HCT116 (cell line): ENCODE measurements at regions not wholly inside any gene's neighbourhood (a gene's known extent, or its start where the extent isn't known, plus 50 kb on each side); places are given as distances from the start of the nearest gene placed in this dataset.

Experiments used
- ATAC-seq: fragments of 200-7000 bp; cut with Tn5 transposase; 2 replicates; pipeline ENCODE4 v1.9.1; 2020; ENCODE audit warnings: mild to moderate bottlenecking, moderate library complexity
- BruUV-seq: library from RNA; stranded (reverse); fragments of 400-500 nt; replicated peaks from 2 replicates; lab custom pipeline; 2021; lab: Mats Ljungman, UMichigan
- CTCF ChIA-PET: fragments of 300-600 bp; sonication (Branson Sonifier 250); formaldehyde crosslinking; loops from one replicate; lab custom pipeline; 2021; ENCODE audit warnings: antibody characterized with exemption; lab: Charles Lee
- POLR2A ChIA-PET: fragments of 300-600, 350-600 bp; sonication (Branson Sonifier 250); formaldehyde crosslinking; loops from one replicate; lab custom pipeline; 2021; ENCODE audit warnings: antibody characterized with exemption; lab: Charles Lee
- RAD21 ChIA-PET, 2 experiments: fragments of 300-600 bp; sonication (Branson Sonifier 250); formaldehyde crosslinking; loops; one replicate each; lab custom pipeline; 2023; ENCODE audit warnings: low total read pairs in 2 of 2; ENCODE audit not compliant: uncharacterized antibody in 2 of 2, unreplicated experiment in 2 of 2, low non-redundant PET in 1 of 2; lab: Charles Lee
- DNase-seq: peaks from one replicate; pipeline ENCODE4 v3.0.0-alpha.2; 2010; ENCODE audit warnings: low read depth, low spot score
- H2AFZ ChIP-seq: fragments of 200-600 bp; shearing (Covaris generic), sonication (generic); 2 replicates; pipeline ENCODE4 v1.6.1; 2017; ENCODE audit warnings: low read depth, mixed run types, mixed read lengths, antibody characterized with exemption, low read length; ENCODE audit not compliant: poor library complexity, severe bottlenecking
- H3K27ac ChIP-seq: 2 replicates; pipeline ENCODE4 v1.5.1; 2012; ENCODE audit warnings: low read depth, low read length
- H3K27me3 ChIP-seq: fragments of 200-600 bp; sonication (generic); 2 replicates; pipeline ENCODE4 v1.6.1; 2016; ENCODE audit warnings: mixed run types, low read length, mixed read lengths; ENCODE audit not compliant: insufficient read depth
- H3K36me3 ChIP-seq, 2 experiments: fragments of 200-500 bp in 1 of 2; fragments of 200-600 bp in 1 of 2; sonication (Bioruptor generic) in 1 of 2; sonication (generic) in 1 of 2; 2 replicates each; pipeline versions ENCODE4 v1.5.1 to v1.6.1; 2014 to 2016; ENCODE audit warnings: low read length in 2 of 2, inconsistent platforms in 1 of 2, mixed read lengths in 1 of 2, mixed run types in 1 of 2; ENCODE audit not compliant: insufficient read depth in 2 of 2, control insufficient read depth in 1 of 2
- H3K4me1 ChIP-seq, 2 experiments: fragments of 200-600 bp in 1 of 2; sonication (generic) in 1 of 2; 2 replicates each; pipeline versions ENCODE4 v1.5.1 to v1.6.1; 2012 to 2017; ENCODE audit warnings: low read length in 2 of 2, inconsistent platforms in 1 of 2, mild to moderate bottlenecking in 1 of 2, mixed read lengths in 1 of 2, mixed run types in 1 of 2, moderate library complexity in 1 of 2; ENCODE audit not compliant: insufficient read depth in 2 of 2, control insufficient read depth in 1 of 2
- H3K4me2 ChIP-seq: fragments of 200-600 bp; sonication (generic); 2 replicates; pipeline ENCODE4 v1.6.1; 2017; ENCODE audit warnings: mixed run types, low read length, mixed read lengths
- H3K4me3 ChIP-seq, 2 experiments: fragments of 200-600 bp in 1 of 2; sonication (generic) in 1 of 2; replicated peaks in 1 of 2; 2 replicates each; pipeline ENCODE4 v1.5.1; 2011 to 2016; ENCODE audit warnings: low read length in 2 of 2, control low read depth in 1 of 2, low read depth in 1 of 2, mild to moderate bottlenecking in 1 of 2, mixed read lengths in 1 of 2, mixed run types in 1 of 2
- H3K79me2 ChIP-seq: fragments of 200-600 bp; sonication (generic); 2 replicates; pipeline ENCODE4 v1.6.1; 2017; ENCODE audit warnings: mild to moderate bottlenecking, mixed run types, low read length, moderate library complexity, mixed read lengths; ENCODE audit not compliant: insufficient read depth
- H3K9ac ChIP-seq: fragments of 200-600 bp; sonication (generic); 2 replicates; pipeline ENCODE4 v1.6.1; 2016; ENCODE audit warnings: low read length, mixed read lengths
- H3K9me2 ChIP-seq: fragments of 200-600 bp; sonication (generic), shearing (Covaris generic); 2 replicates; pipeline ENCODE4 v1.6.1; 2017; ENCODE audit warnings: mixed run types, mild to moderate bottlenecking, moderate library complexity; ENCODE audit not compliant: insufficient read depth
- H3K9me3 ChIP-seq, 2 experiments: fragments of 200-500 bp in 1 of 2; fragments of 200-600 bp in 1 of 2; sonication (Bioruptor generic) in 1 of 2; sonication (generic) in 1 of 2; 2 replicates each; pipeline ENCODE4 v1.6.1; 2014 to 2017; ENCODE audit warnings: low read length in 2 of 2, mixed read lengths in 2 of 2, inconsistent platforms in 1 of 2, low read depth in 1 of 2, mild to moderate bottlenecking in 1 of 2, mixed run types in 1 of 2, moderate library complexity in 1 of 2; ENCODE audit not compliant: control insufficient read depth in 1 of 2, insufficient read depth in 1 of 2
- H4K20me1 ChIP-seq: fragments of 200-600 bp; sonication (generic), shearing (Covaris generic); 2 replicates; pipeline ENCODE4 v1.6.1; 2017; ENCODE audit warnings: mixed run types, mild to moderate bottlenecking, moderate library complexity; ENCODE audit not compliant: insufficient read depth
- CBX3 ChIP-seq: IDR thresholded peaks from 2 replicates; pipeline ENCODE4 v1.6.1; 2012; ENCODE audit warnings: low read depth
- ELF1 ChIP-seq: IDR thresholded peaks from 2 replicates; pipeline ENCODE4 v1.6.1; 2012; ENCODE audit warnings: low read depth, borderline replicate concordance
- EZH2phosphoT487 ChIP-seq: fragments of 200-600 bp; IDR thresholded peaks from 2 replicates; pipeline ENCODE4 v1.6.1; 2018; ENCODE audit warnings: antibody characterized with exemption, borderline replicate concordance
- FOSL1 ChIP-seq: IDR thresholded peaks from 2 replicates; pipeline ENCODE4 v1.6.1; 2012; ENCODE audit warnings: low read depth
- JUND ChIP-seq: IDR thresholded peaks from 2 replicates; pipeline ENCODE4 v1.6.1; 2012
- POLR2A ChIP-seq: IDR thresholded peaks from 2 replicates; pipeline ENCODE4 v1.7.0; 2011; ENCODE audit warnings: borderline replicate concordance; ENCODE audit not compliant: insufficient read depth, insufficient read length; ENCODE audit errors: extremely low read depth
- POLR2AphosphoS5 ChIP-seq: IDR thresholded peaks from 2 replicates; pipeline ENCODE4 v1.6.1; 2011; ENCODE audit warnings: mild to moderate bottlenecking, low read depth, low read length, moderate library complexity
- RAD21 ChIP-seq: IDR thresholded peaks from 2 replicates; pipeline ENCODE4 v1.6.1; 2012; ENCODE audit warnings: low read depth, mild to moderate bottlenecking
- TCF7L2 ChIP-seq: IDR thresholded peaks from 2 replicates; pipeline ENCODE4 v1.7.0; 2011; ENCODE audit warnings: borderline replicate concordance, inconsistent platforms; ENCODE audit not compliant: insufficient read depth, insufficient read length; ENCODE audit errors: extremely low read depth
- YY1 ChIP-seq: IDR thresholded peaks from 2 replicates; pipeline ENCODE4 v1.6.1; 2011; ENCODE audit warnings: low read length, low read depth, moderate library complexity, mild to moderate bottlenecking; ENCODE audit not compliant: insufficient replicate concordance; ENCODE audit errors: extremely low read depth
- ZNF274 ChIP-seq: fragments of 200-500 bp; sonication (Bioruptor generic); IDR thresholded peaks from 2 replicates; pipeline ENCODE4 v1.6.1; 2014; ENCODE audit warnings: mild to moderate bottlenecking, low read depth, low read length, inconsistent platforms
- intact Hi-C: fragments of 100-400 bp; cut with micrococcal nuclease; formaldehyde crosslinking; loops from 2 replicates; pipeline ENCODE4 v1.10.0; 2022
- TF ChIP-seq, protein P1 (sequence below): IDR thresholded peaks from 2 replicates; pipeline ENCODE4 v1.6.1; 2012; ENCODE audit warnings: low read depth
- TF ChIP-seq, protein P2 (sequence below): IDR thresholded peaks from 2 replicates; pipeline ENCODE4 v1.6.1; 2011; ENCODE audit warnings: mild to moderate bottlenecking, low read length, moderate library complexity; ENCODE audit not compliant: insufficient replicate concordance; ENCODE audit errors: extremely low read depth
- TF ChIP-seq, protein P3 (sequence below): IDR thresholded peaks from 2 replicates; pipeline ENCODE4 v1.6.1; 2012
- TF ChIP-seq, protein P4 (sequence below): IDR thresholded peaks from 2 replicates; pipeline ENCODE4 v1.6.1; 2012
- TF ChIP-seq, protein P5 (sequence below), 3 experiments: fragments of 200-600 bp in 1 of 3; sonication (generic) in 1 of 3; IDR thresholded peaks in 2 of 3; conservative IDR thresholded peaks in 1 of 3; 2 replicates each; pipeline ENCODE4 v1.5.1; 2012 to 2017; ENCODE audit warnings: low read depth in 2 of 3, low read length in 2 of 3, antibody characterized with exemption in 1 of 3, borderline replicate concordance in 1 of 3, control low read depth in 1 of 3, mild to moderate bottlenecking in 1 of 3, mixed read lengths in 1 of 3, mixed run types in 1 of 3, moderate library complexity in 1 of 3; ENCODE audit not compliant: insufficient read depth in 1 of 3

DNA sequence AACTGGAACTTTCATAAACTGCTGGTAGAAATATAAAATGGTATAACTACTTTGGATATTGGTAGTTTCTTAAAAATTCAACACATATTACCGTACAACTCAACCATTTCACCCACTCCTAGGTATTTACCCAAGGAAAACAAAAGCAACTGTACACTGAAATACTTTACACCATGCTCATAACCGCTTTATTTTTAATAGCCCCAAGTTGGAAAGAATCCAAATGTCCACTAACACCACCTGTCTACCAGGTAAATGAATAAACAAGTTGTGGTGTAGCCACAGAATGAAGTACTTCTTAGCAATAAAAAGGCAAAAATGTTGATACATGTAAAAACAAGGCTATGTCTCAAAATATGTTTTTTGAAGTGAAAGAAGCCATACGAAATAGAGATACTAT lies 215.9 kb upstream of the PEX5L start (continued):
- TF ChIP-seq YY1 = no peak
- no peak for TF ChIP-seq RAD21
- TF ChIP-seq ZNF274 = no peak
- TF ChIP-seq ELF1 = no peak
- TF ChIP-seq, protein P1, sequence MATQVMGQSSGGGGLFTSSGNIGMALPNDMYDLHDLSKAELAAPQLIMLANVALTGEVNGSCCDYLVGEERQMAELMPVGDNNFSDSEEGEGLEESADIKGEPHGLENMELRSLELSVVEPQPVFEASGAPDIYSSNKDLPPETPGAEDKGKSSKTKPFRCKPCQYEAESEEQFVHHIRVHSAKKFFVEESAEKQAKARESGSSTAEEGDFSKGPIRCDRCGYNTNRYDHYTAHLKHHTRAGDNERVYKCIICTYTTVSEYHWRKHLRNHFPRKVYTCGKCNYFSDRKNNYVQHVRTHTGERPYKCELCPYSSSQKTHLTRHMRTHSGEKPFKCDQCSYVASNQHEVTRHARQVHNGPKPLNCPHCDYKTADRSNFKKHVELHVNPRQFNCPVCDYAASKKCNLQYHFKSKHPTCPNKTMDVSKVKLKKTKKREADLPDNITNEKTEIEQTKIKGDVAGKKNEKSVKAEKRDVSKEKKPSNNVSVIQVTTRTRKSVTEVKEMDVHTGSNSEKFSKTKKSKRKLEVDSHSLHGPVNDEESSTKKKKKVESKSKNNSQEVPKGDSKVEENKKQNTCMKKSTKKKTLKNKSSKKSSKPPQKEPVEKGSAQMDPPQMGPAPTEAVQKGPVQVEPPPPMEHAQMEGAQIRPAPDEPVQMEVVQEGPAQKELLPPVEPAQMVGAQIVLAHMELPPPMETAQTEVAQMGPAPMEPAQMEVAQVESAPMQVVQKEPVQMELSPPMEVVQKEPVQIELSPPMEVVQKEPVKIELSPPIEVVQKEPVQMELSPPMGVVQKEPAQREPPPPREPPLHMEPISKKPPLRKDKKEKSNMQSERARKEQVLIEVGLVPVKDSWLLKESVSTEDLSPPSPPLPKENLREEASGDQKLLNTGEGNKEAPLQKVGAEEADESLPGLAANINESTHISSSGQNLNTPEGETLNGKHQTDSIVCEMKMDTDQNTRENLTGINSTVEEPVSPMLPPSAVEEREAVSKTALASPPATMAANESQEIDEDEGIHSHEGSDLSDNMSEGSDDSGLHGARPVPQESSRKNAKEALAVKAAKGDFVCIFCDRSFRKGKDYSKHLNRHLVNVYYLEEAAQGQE = no peak

DNA sequence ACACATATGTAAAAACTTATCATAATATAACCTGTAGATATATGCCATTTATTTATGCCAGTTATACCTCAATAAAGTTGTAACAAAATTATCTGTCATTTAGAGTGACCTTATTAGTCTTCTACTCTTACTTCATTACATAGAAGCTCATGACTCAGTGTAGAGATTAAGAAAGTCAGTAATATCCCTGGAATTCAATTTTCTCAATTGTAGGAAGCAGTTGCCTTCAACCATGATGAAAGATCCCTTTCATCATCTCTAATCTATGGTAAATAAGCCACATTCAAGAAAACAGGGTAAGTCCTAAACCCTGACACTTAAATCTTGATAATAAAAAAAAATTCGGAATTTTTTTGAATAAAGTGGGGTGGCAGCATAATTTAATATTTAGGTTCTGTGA lies 216.5 kb upstream of the PEX5L start:
- DNase-seq (no peak), ATAC-seq (no peak)
- Histone ChIP-seq H3K9ac (no peak overlapping the region), H4K20me1 (no peaks in the 10 kb centered on the region), H3K36me3 (no peaks in the 10 kb centered on the region), H3K4me3 (no peak overlapping the region), H3K27me3 (no peaks in the 10 kb centered on the region), H3K9me3 (no peaks in the 10 kb centered on the region), H3K79me2 (no peaks in the 10 kb centered on the region), H3K4me1 (no peaks in the 10 kb centered on the region), H3K4me2 (no peak overlapping the region), H3K27ac (no peak overlapping the region), H3K9me2 (no peaks in the 10 kb centered on the region), H2AFZ (no peak overlapping the region)
- RAD21 ChIA-PET = no interaction called here
- POLR2A ChIA-PET = no interaction called here
- CTCF ChIA-PET = no interaction called here
- no TSS peak for BruUV-seq
- intact Hi-C loops = no loop called here
- TF ChIP-seq CBX3 (no peak), JUND (no peak), YY1 (no peak), FOSL1 (no peak), ZNF274 (no peak), TCF7L2 (no peak), EZH2phosphoT487 (no peak), POLR2AphosphoS5 (no peak), POLR2A (no peak)
- TF ChIP-seq, protein P2, sequence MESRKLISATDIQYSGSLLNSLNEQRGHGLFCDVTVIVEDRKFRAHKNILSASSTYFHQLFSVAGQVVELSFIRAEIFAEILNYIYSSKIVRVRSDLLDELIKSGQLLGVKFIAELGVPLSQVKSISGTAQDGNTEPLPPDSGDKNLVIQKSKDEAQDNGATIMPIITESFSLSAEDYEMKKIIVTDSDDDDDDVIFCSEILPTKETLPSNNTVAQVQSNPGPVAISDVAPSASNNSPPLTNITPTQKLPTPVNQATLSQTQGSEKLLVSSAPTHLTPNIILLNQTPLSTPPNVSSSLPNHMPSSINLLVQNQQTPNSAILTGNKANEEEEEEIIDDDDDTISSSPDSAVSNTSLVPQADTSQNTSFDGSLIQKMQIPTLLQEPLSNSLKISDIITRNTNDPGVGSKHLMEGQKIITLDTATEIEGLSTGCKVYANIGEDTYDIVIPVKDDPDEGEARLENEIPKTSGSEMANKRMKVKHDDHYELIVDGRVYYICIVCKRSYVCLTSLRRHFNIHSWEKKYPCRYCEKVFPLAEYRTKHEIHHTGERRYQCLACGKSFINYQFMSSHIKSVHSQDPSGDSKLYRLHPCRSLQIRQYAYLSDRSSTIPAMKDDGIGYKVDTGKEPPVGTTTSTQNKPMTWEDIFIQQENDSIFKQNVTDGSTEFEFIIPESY = no peak
- TF ChIP-seq, protein P3, sequence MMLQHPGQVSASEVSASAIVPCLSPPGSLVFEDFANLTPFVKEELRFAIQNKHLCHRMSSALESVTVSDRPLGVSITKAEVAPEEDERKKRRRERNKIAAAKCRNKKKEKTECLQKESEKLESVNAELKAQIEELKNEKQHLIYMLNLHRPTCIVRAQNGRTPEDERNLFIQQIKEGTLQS = no peak
- TF ChIP-seq, protein P4, sequence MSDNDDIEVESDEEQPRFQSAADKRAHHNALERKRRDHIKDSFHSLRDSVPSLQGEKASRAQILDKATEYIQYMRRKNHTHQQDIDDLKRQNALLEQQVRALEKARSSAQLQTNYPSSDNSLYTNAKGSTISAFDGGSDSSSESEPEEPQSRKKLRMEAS = no peak
- TF ChIP-seq, protein P5, sequence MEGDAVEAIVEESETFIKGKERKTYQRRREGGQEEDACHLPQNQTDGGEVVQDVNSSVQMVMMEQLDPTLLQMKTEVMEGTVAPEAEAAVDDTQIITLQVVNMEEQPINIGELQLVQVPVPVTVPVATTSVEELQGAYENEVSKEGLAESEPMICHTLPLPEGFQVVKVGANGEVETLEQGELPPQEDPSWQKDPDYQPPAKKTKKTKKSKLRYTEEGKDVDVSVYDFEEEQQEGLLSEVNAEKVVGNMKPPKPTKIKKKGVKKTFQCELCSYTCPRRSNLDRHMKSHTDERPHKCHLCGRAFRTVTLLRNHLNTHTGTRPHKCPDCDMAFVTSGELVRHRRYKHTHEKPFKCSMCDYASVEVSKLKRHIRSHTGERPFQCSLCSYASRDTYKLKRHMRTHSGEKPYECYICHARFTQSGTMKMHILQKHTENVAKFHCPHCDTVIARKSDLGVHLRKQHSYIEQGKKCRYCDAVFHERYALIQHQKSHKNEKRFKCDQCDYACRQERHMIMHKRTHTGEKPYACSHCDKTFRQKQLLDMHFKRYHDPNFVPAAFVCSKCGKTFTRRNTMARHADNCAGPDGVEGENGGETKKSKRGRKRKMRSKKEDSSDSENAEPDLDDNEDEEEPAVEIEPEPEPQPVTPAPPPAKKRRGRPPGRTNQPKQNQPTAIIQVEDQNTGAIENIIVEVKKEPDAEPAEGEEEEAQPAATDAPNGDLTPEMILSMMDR (IDR thresholded peaks at IDR 0.05 in 2 of 3, conservative IDR thresholded peaks at IDR 0.05 in 1 of 3; ENCODE audit: borderline replicate concordance in 1 of 3, insufficient read depth in 1 of 3, low read depth in 2 of 3, low read length in 2 of 3) = no peak
